GM23338 (cell line): ENCODE measurements at regions not wholly inside any gene's neighbourhood (a gene's known extent, or its start where the extent isn't known, plus 50 kb on each side); places are given as distances from the start of the nearest gene placed in this dataset.

Experiments
- EZH2 ChIP-seq: fragments of 200-600 bp; sonication (generic); IDR thresholded peaks from one replicate; pipeline ENCODE4 v1.8.0; 2017; ENCODE audit warnings: antibody characterized with exemption, mild to moderate bottlenecking, low read depth; ENCODE audit not compliant: unreplicated experiment
- EZH2phosphoT487 ChIP-seq: fragments of 200-600 bp; sonication (generic); IDR thresholded peaks from one replicate; pipeline ENCODE4 v1.8.1; 2018; ENCODE audit warnings: antibody characterized with exemption; ENCODE audit not compliant: unreplicated experiment
- JUNB ChIP-seq: IDR thresholded peaks from one replicate; pipeline ENCODE4 v1.6.1; 2016; ENCODE audit warnings: antibody characterized with exemption; ENCODE audit not compliant: unreplicated experiment
- POLR2AphosphoS5 ChIP-seq: IDR thresholded peaks from 2 replicates; pipeline ENCODE4 v1.6.1; 2016; ENCODE audit warnings: antibody characterized with exemption, low read depth
- ZNF114 ChIP-seq: fragments of 250-450 bp; sonication (Bioruptor Pico); IDR thresholded peaks from 2 replicates; pipeline ENCODE4 v1.5.0; 2020; ENCODE audit warnings: mild to moderate bottlenecking, moderate library complexity
- TF ChIP-seq, protein P1 (sequence below), 2 experiments: fragments of 200-600 bp in 1 of 2; sonication (generic) in 1 of 2; conservative IDR thresholded peaks; 2 replicates each; pipeline versions ENCODE4 v1.5.1 to v1.6.1; 2016 to 2017; ENCODE audit warnings: antibody characterized with exemption in 2 of 2, low read depth in 2 of 2, mild to moderate bottlenecking in 2 of 2, moderate library complexity in 1 of 2
- TF ChIP-seq, protein P2 (sequence below): IDR thresholded peaks from 2 replicates; pipeline ENCODE4 v1.6.1; 2016; ENCODE audit warnings: antibody characterized with exemption
- TF ChIP-seq, protein P3 (sequence below): IDR thresholded peaks from one replicate; pipeline ENCODE4 v1.6.1; 2018; ENCODE audit warnings: antibody characterized with exemption; ENCODE audit not compliant: unreplicated experiment
- TF ChIP-seq, protein P4 (sequence below): fragments of 250-450 bp; sonication (Bioruptor Pico); IDR thresholded peaks from 2 replicates; pipeline ENCODE4 v1.5.0; 2020; ENCODE audit warnings: mild to moderate bottlenecking, moderate library complexity

DNA sequence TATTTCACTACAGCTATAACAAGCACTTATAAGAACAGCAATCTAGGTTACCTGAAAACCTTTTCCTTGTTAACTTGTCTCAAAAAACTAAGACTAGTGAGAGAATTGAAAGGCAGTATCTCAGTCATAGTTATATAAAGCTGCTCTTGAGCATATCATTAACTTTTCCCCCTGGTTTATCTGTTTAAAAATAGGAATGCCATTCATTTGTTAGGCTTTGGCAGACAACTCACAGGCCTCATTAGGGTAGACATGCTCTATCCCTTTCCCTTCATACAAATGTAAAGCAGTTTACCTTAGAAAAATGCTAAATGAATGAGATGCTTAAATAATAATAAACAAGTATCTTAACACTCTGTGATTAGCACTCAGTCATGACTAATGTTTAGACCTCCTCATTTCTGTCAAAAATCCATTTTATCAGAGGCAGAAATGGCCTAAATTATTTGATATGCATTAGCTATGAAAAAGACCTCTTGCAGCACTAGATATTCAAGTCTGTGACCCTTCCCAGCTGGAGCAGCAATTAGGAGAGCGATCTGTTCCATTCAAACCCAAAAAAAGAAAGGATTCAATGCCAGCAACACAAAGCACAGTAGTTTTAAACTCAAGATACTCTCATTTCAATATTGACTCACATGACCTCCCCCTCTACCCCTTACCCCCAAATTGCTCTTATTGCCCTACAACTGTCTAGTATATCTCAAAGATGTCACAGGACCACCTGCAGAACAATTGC is 1578.8 kb upstream of the WWC1 start:
- no peak for TF ChIP-seq EZH2
- TF ChIP-seq, protein P1, sequence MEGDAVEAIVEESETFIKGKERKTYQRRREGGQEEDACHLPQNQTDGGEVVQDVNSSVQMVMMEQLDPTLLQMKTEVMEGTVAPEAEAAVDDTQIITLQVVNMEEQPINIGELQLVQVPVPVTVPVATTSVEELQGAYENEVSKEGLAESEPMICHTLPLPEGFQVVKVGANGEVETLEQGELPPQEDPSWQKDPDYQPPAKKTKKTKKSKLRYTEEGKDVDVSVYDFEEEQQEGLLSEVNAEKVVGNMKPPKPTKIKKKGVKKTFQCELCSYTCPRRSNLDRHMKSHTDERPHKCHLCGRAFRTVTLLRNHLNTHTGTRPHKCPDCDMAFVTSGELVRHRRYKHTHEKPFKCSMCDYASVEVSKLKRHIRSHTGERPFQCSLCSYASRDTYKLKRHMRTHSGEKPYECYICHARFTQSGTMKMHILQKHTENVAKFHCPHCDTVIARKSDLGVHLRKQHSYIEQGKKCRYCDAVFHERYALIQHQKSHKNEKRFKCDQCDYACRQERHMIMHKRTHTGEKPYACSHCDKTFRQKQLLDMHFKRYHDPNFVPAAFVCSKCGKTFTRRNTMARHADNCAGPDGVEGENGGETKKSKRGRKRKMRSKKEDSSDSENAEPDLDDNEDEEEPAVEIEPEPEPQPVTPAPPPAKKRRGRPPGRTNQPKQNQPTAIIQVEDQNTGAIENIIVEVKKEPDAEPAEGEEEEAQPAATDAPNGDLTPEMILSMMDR (conservative IDR thresholded peaks at IDR 0.05; ENCODE audit: low read depth in 2 of 2): no peak
- no peak for TF ChIP-seq POLR2AphosphoS5
- no peak for TF ChIP-seq EZH2phosphoT487
- TF ChIP-seq JUNB: no peak
- TF ChIP-seq, protein P2, sequence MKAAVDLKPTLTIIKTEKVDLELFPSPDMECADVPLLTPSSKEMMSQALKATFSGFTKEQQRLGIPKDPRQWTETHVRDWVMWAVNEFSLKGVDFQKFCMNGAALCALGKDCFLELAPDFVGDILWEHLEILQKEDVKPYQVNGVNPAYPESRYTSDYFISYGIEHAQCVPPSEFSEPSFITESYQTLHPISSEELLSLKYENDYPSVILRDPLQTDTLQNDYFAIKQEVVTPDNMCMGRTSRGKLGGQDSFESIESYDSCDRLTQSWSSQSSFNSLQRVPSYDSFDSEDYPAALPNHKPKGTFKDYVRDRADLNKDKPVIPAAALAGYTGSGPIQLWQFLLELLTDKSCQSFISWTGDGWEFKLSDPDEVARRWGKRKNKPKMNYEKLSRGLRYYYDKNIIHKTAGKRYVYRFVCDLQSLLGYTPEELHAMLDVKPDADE: no peak
- TF ChIP-seq ZNF114 (CRISPR knock-in tag): no peak
- TF ChIP-seq, protein P3, sequence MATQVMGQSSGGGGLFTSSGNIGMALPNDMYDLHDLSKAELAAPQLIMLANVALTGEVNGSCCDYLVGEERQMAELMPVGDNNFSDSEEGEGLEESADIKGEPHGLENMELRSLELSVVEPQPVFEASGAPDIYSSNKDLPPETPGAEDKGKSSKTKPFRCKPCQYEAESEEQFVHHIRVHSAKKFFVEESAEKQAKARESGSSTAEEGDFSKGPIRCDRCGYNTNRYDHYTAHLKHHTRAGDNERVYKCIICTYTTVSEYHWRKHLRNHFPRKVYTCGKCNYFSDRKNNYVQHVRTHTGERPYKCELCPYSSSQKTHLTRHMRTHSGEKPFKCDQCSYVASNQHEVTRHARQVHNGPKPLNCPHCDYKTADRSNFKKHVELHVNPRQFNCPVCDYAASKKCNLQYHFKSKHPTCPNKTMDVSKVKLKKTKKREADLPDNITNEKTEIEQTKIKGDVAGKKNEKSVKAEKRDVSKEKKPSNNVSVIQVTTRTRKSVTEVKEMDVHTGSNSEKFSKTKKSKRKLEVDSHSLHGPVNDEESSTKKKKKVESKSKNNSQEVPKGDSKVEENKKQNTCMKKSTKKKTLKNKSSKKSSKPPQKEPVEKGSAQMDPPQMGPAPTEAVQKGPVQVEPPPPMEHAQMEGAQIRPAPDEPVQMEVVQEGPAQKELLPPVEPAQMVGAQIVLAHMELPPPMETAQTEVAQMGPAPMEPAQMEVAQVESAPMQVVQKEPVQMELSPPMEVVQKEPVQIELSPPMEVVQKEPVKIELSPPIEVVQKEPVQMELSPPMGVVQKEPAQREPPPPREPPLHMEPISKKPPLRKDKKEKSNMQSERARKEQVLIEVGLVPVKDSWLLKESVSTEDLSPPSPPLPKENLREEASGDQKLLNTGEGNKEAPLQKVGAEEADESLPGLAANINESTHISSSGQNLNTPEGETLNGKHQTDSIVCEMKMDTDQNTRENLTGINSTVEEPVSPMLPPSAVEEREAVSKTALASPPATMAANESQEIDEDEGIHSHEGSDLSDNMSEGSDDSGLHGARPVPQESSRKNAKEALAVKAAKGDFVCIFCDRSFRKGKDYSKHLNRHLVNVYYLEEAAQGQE: no peak
- TF ChIP-seq, protein P4, sequence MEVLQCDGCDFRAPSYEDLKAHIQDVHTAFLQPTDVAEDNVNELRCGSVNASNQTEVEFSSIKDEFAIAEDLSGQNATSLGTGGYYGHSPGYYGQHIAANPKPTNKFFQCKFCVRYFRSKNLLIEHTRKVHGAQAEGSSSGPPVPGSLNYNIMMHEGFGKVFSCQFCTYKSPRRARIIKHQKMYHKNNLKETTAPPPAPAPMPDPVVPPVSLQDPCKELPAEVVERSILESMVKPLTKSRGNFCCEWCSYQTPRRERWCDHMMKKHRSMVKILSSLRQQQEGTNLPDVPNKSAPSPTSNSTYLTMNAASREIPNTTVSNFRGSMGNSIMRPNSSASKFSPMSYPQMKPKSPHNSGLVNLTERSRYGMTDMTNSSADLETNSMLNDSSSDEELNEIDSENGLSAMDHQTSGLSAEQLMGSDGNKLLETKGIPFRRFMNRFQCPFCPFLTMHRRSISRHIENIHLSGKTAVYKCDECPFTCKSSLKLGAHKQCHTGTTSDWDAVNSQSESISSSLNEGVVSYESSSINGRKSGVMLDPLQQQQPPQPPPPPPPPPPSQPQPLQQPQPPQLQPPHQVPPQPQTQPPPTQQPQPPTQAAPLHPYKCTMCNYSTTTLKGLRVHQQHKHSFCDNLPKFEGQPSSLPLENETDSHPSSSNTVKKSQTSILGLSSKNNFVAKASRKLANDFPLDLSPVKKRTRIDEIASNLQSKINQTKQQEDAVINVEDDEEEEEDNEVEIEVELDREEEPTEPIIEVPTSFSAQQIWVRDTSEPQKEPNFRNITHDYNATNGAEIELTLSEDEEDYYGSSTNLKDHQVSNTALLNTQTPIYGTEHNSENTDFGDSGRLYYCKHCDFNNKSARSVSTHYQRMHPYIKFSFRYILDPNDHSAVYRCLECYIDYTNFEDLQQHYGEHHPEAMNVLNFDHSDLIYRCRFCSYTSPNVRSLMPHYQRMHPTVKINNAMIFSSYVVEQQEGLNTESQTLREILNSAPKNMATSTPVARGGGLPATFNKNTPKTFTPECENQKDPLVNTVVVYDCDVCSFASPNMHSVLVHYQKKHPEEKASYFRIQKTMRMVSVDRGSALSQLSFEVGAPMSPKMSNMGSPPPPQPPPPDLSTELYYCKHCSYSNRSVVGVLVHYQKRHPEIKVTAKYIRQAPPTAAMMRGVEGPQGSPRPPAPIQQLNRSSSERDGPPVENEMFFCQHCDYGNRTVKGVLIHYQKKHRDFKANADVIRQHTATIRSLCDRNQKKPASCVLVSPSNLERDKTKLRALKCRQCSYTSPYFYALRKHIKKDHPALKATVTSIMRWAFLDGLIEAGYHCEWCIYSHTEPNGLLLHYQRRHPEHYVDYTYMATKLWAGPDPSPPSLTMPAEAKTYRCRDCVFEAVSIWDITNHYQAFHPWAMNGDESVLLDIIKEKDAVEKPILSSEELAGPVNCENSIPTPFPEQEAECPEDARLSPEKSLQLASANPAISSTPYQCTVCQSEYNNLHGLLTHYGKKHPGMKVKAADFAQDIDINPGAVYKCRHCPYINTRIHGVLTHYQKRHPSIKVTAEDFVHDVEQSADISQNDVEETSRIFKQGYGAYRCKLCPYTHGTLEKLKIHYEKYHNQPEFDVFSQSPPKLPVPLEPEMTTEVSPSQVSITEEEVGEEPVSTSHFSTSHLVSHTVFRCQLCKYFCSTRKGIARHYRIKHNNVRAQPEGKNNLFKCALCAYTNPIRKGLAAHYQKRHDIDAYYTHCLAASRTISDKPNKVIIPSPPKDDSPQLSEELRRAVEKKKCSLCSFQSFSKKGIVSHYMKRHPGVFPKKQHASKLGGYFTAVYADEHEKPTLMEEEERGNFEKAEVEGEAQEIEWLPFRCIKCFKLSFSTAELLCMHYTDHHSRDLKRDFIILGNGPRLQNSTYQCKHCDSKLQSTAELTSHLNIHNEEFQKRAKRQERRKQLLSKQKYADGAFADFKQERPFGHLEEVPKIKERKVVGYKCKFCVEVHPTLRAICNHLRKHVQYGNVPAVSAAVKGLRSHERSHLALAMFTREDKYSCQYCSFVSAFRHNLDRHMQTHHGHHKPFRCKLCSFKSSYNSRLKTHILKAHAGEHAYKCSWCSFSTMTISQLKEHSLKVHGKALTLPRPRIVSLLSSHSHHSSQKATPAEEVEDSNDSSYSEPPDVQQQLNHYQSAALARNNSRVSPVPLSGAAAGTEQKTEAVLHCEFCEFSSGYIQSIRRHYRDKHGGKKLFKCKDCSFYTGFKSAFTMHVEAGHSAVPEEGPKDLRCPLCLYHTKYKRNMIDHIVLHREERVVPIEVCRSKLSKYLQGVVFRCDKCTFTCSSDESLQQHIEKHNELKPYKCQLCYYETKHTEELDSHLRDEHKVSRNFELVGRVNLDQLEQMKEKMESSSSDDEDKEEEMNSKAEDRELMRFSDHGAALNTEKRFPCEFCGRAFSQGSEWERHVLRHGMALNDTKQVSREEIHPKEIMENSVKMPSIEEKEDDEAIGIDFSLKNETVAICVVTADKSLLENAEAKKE (CRISPR knock-in tag): no peak
